ENCODE measurements at regions not wholly inside any gene's neighbourhood (a gene's known extent, or its start where the extent isn't known, plus 50 kb on each side); places are given as distances from the start of the nearest gene placed in this dataset.

DNA sequence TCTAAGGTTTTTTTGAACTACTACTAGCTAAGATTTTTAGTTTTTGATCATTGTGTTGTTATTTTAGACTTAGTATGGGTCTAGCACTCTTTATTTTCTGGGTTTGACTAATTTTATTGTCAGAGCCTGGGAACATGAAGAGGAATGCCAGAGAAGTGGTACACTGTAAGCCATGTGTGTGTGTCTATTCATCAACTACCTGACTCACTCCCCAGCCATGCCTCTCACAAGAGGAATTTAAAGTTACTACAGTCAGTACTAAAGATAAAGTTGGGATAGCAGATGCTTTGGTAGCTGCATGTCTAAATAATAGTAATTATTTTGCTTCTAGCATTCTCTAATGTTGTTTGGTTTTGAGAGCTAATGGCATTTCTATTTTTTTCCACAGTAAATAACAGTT is 264.8 kb downstream of the CSNK1G3 start:
- no peak for DNase-seq (ENCODE audit: low read depth in 4 of 4, low spot score in 2 of 4)

DNA sequence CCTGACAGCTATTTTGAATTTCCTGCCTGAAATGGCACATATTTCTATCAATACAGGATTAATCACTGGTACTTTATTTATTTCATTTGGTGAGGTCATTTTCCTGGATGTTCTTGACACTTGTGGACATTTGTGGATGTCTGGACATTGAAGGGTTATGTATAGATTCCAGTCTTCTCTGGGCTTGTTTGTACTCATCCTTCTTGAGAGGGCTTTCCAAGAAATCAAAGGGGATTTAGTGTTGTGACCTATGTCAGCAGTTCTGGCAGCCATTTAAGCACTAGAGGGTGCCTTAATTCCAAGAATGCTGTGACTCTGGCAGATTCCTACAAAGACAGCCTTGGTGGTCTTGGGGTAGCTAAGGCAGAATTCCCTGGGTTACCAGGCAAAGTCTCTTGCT is 259.7 kb downstream of the CSNK1G3 start:
- no peak for DNase-seq (ENCODE audit: low read depth in 4 of 4, low spot score in 2 of 4)

DNA sequence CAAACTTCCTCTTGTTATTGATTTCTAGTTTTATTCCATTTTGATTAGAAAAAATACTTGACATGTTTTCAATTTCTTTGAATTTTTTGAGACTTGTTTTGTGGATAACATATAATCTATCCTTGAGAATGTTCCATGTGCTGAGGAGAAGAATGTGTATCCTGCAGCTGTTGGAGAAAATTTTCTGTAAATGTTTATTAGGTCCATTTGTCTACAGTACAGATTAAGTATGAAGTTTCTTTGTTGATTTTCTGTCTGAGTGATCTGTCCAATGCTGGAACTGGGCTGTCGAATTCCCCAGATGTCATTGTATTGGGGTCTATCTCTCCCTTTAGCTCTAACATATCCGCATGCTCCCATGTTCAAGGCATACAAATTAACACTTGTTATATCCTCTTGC is 251.2 kb downstream of the CSNK1G3 start:
- no peak for DNase-seq (ENCODE audit: low read depth in 4 of 4, low spot score in 2 of 4)

DNA sequence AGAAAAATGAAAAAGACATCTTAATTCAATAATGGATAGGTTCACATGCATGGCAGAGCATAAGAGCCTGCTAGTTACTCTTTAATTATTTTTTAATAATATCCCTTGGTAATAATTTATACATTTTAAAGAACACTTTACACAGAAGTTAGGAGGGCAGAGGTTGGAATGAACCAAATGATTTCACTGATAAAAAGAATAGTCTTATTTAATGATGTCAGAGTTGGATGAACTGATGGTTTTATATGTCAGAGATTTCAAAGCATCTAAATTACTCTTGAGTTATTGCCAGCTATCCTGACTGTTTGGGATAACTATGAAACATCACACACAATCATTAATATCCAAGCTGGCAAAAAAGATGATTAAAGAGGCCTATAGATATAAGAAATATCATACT is 244.8 kb downstream of the CSNK1G3 start:
- no peak for DNase-seq (ENCODE audit: low read depth in 4 of 4, low spot score in 2 of 4)

DNA sequence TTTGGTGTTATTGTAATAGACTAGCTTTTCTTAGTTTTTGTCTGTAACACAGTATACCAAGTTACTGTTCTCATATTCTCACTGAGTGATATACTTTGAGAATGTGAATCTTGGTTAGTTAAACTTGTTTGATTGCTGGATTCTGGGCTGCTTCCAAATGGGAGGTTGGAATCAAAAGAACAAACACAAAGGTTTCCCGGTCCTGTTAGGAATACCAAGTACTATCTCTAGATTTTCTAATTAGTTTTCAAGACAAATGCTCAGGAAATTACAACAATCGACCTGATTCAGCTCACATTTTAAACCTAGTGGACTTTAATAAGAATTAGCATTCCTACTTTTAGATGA is 244.3 kb downstream of the CSNK1G3 start:
- DNase-seq (ENCODE audit: low read depth in 4 of 4, low spot score in 2 of 4): no peak

DNA sequence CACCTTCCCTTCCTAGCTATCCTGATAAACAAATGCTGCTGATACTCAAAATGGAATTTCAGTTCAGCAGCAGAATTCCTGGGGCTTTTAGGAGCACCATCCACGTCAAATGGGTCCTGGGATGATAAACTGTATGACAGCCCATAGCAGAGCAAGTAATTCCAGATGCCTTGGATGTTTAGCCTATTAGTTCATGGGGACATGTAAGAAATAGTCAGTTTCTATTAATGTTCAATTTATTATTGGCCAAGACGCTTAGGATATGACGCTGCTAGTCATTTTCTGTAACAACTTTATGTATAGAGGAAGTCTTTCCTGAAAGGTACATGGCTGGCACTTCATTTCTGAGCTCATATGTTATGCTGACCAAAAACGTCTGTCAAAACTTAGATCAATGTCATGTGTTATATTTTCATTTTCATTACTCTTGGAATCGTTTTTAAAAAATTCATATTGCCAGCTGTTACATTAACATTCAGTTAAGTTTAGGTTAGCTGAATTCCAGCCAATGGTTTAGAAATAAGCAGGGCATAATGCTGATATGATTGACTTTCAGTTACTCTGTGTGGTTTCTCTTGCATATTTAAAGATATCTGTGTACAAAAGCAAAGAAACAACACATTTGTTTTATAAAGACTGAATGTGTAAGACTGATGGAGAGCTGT is 243.8 kb downstream of the CSNK1G3 start:
- DNase-seq (ENCODE audit: low read depth in 4 of 4, low spot score in 2 of 4): no peak

DNA sequence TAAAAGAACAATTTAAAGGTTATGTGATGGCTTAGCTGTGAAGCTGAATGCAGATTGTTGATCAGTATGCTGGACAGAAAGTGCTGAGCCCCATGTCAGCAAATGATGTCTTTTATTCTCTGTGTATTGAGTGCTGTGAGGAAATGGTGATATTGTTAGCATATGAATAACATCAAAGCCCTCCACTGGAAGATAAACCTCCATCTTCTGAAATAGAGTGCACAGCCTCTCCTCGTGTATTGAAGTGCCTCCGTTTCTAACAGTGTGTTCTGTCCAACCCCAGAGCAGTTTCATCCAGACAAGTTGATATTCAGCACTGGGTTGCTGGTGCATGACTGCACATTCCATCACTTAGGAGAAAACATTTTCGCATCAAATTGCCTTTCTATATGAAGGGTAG is 242.9 kb downstream of the CSNK1G3 start:
- peak in 1 of 4 donors; percentile 13 for DNase-seq (ENCODE audit: low read depth in 4 of 4, low spot score in 2 of 4)

DNA sequence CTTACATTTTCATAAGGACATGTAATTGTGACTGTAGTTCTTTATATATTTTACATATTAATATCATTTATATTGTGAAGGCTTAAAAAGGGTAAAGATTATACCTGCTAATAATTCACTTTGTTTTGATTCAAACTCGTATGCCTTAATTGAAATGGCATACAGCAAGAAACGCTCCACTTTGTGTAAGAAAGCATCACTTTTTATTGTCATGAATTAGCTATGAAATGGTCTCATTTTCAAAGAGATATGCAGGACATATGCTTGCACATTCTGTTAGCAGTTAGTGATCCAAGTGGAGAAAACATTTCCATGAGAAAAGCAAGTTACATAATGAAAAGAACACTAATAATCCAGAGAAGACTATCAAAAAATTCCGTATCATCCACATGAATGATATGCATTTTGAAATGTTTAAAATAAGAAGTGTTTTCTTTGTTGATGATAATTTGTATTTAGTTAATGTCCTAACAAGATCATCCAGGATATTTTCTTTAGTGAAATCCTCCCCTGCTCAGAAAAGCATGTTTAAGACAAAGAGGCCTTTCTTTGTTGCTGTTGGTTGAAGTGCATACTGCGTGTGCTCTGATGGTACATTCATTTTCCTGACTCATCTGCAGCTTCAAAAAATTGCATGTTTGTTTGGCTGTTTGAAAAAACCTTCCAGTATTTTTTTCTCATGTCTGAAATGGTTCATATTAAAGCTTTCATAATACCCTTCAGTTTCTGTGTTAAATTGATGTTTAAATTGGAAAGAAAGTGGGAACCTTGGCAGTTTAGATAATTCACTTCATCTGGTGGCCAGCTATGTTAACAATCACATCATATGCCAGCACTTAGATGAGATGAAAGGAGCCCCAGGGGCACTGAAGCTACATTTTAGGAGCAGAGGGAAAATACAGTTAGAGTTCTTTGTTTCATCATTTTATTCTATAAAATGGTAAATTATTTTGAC is 242.2 kb downstream of the CSNK1G3 start:
- DNase-seq (ENCODE audit: low read depth in 4 of 4, low spot score in 2 of 4): no peak

DNA sequence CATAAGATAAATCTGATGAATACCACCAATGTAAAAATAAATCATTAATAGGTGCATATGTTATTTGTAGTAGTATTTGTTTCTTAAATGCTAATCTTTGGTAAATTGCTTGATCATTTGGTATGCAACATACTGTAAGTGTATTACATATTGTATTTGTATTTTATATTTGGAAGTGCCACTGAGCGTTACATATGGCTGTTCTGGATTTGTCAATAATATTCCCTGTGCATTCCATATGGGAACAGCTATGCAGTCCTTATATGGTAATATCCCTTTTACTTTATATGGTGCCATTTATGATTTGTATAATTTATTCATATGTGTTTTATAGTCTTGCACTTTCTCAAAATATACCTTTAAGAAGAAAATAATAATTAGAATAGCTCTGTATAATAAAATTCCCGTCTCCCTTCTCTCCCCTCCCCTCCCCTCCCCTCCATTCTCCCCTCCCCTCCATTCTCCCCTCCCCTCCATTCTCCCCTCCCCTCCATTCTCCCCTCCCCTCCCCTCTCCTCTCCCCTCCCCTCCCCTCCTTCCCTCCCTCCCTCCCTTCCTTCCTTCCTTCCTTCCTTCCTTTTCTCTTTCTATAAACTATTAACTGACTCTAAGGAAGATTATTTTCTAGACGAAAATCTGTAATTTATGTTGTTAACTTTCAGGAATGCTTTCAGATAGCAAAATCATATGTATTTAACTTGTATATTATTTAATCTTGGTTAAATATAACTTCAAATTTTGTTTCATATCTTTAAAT is 241.4 kb downstream of the CSNK1G3 start:
- DNase-seq (ENCODE audit: low read depth in 4 of 4, low spot score in 2 of 4): no peak

DNA sequence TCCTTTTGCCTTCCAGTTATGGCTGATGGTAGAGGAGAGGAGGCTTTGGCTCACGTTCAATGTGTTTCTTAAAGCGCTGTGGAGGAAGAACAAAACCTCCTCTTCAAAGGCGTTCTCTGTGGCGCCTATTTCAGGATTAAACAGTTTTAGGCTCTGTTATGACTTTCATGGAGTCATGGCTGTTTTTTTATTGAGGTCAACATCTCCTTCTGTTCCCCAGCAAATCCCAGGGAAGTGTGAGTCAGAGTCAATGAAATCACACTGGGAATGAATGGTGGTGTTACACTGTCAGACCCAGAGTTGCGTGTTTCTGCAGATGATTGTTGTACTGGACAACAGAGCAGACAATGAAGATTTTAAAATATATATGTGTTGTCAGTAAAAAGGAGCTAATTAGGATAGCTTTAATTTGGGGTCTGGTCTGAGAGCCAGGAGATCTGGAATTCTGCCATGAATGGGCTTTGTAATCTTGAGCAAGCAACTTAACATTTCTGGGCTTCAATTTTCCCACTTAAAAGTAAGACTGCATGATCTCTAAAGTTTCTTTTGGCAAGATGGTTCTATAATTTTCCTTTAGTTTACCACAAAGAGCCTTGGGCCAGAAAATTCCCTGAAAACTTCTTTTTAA is 240.7 kb downstream of the CSNK1G3 start:
- DNase-seq (ENCODE audit: low read depth in 4 of 4, low spot score in 2 of 4): no peak

DNA sequence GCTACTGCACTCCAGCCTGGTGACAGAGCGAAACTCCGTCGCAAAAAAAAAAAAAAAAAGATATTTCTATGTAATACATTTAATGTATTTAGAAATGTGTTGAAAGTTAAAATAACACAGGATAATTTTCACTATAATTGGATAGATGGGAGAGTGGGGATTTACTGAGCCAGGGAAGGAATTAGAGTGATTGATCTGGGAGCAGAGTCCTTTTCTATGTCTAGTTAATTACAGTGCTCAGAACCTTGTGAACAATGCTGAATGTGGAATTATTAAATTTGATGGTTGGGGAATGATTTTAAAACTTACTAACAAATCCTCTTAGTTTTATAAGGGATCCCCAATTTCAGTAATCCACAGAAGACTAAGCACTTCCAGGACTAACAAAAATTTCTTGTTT is 239.7 kb downstream of the CSNK1G3 start:
- no peak for DNase-seq (ENCODE audit: low read depth in 4 of 4, low spot score in 2 of 4)

DNA sequence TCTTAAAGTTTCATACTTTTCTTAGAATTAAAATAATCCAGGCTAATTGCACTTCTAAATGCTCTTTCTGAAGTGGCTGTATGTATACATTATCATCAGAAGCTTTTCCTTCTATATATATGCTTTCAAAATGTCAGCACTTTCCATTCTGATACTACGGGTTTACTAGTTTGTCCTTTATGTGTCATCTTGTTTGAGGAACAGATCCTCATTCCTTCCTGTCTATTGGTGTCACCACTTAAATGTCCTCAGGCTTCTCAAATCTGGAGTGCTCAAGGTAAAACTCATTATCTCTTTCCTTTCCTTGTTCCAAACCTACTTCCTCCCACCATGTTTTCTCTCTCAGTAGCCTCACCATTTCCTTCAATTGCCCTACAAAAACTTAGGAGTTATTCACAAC is 236.3 kb downstream of the CSNK1G3 start:
- DNase-seq (ENCODE audit: low read depth in 4 of 4, low spot score in 2 of 4): no peak

DNA sequence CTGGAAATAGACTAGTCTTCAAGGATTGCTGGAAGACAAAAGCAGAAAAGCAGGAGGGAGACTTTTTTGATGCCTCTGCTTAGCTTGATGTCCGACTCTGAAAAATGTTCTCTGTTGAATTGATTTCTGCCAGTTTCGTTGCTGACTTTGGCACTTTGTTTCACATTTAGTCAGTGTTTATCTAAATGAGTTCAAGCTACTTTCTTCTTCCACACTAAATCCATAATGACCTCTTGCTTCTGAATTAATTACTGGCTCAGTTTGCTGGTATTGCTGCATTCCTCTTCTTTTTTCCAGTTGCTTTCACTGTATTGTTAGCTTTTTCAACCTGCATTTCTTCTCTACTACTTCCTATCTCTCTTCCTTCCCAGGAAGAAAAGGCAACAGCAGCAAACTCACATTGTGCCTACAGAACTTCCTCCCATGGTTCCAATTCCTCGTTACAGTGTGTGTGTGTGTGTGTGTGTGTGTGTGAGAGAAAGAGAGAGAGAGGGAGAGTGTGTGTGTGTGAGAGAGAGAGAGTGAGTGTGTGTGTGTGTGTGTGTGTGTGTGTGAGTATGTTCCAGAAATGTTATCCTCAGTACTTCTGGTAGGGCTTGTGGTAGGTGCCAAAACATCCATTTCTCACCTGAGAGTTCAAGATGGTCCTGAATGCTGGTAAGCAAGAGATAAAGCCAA is 234.8 kb downstream of the CSNK1G3 start:
- no peak for DNase-seq (ENCODE audit: low read depth in 4 of 4, low spot score in 2 of 4)

DNA sequence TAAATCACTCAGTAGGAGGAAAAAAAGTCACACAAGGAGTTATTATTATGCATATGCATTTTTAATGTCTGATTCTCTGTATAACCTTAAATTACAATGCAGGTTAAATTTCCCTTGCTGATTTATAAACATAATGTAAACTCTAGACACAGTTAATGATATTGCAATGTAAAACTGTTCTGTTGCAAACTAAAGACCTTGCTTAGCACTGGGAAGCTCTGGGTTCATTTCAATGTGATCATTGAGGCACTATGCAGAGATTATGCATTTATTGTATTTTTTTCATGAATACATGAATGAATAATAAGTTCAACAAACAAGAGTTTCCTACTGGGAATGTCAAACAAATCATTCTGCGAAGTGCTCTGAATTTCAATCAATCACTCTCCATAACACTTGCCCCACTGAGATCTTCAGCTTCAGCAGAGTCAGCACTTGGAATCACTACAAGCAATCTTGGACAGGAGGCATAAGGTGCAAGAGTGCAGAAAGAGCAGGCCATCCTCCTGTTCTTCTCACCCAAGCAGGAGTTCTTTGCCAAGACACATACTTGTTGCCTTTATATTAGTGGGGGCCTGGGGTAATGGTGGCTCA is 232.1 kb downstream of the CSNK1G3 start:
- no peak for DNase-seq (ENCODE audit: low read depth in 4 of 4, low spot score in 2 of 4)

DNA sequence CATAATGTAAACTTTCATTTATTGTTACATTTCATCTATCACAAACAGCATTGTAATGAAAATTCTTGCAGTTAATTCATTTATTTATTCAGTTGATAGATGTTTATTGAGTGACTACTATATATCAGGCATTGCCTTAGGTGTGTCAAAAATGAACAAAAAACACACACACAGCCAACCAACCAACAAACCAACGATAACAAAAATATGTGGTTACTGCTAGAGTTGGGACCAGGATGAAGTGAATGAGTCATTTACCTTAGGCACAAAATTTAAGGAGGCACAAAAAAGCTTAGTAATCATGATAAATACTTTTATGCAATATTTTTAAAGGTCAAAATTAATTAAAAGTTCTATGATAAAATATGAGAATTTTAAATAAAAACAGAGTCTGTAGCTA is 223.4 kb downstream of the CSNK1G3 start:
- no peak for DNase-seq (ENCODE audit: low read depth in 4 of 4, low spot score in 2 of 4)

DNA sequence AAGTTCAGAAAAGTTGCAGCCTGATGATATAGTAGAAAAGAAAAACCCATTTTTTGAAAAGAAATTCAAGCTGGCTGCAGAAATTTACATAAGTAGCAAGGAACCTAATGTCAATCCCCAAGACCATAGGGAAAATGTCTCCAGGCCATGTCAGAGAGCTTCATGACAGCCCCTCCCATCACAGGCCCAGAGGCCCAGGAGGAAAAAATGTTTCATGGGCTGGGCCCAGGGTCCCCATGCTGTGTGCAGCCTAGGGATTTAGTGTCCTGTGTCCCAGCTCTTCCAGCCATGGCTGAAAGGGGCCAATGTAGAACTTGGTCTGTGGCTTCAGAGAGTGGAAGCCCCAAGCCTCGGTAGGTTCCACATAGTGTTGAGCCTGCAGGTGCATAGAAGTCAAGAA is 220.3 kb downstream of the CSNK1G3 start:
- no peak for DNase-seq (ENCODE audit: low read depth in 4 of 4, low spot score in 2 of 4)

DNA sequence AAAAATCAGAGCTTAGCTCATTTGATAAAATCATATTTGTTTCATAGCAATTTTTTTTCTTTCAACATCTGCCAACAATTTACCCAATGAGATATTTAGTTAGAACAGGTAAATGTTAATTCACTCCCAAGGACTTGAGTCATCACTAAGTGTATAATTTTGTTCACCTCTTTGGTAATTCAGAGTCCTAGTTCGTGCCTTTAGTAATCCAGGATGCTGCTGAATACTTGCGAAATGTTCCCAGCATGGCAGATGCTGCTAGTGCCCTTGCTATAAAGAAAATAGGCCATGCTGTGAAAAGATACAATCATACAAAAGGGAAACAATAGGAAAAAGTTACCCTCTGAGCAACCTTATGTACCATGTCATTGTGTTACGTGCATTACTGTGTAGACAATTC is 210.5 kb downstream of the CSNK1G3 start:
- no peak for DNase-seq (ENCODE audit: low read depth in 4 of 4, low spot score in 2 of 4)

DNA sequence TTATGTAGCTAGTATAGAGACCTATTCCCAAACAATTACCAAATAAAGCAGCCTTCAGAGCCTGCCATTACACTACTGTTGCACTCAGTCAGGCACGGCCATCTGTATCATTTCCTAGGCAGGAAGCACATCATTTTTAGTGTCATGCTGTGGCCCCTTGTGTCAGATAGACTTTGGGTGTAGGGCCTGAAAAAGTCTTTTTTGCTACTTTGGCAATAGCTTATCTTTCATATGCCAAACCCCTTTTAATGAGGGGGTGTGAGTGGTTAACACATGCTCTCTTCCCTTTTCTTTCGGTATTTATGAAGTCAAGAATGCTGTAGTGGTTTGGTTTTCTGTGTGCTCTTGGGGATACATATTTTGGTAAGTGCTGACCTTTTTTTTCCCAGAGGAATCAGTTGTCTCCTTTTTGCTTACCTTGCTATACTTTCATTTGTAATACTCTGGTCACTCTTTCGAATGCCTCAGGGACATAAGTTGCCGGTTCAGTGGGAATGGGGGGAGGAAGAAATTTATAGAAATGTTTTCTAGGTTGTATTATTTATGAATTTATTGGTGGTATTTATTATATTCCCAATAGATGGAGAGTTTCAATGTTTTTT is 209.8 kb downstream of the CSNK1G3 start:
- no peak for DNase-seq (ENCODE audit: low read depth in 4 of 4, low spot score in 2 of 4)

DNA sequence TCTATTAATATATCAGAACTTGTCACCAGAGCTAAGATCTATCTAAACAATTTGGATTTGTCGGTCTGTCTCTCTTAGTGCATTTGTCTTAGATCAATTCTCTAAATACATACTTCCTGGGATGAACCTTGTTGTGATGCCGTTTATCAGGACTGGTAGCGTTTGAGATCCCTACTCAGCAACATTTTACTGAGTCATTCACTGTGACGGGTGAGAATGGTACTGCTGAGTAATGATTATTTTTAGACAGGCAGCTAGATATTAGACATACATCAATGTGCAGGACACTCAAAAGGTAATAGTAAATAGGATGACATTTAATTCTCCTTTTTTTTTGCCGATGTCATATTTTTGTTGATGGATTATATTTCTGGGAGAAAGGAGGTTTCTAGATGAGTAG is 209.0 kb downstream of the CSNK1G3 start:
- no peak for DNase-seq (ENCODE audit: low read depth in 4 of 4, low spot score in 2 of 4)

DNA sequence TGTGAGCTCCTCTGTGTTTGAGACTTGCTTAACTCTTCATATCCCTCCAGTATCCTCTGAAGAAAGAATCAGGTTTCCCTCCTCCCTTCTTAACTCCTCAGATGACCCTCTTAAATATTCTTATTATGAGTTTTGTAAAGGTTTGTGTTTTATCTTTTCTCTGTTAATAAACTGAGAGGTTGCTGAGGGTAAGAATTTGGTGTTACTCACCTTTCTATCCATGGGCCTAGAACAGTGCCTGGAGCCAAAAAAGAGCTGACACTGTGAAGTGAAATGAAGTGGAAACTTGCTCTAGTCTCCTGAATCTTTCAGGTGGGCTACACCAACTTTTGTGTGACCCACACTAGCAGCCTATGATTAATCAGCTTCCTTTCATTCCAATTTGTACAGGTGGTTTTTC is 208.4 kb downstream of the CSNK1G3 start:
- no peak for DNase-seq (ENCODE audit: low read depth in 4 of 4, low spot score in 2 of 4)

Measured in left renal cortex interstitium (tissue), 4 donors.